Spinal cord (tissue), 9 donors: ENCODE measurements at regions not wholly inside any gene's neighbourhood (a gene's known extent, or its start where the extent isn't known, plus 50 kb on each side); places are given as distances from the start of the nearest gene placed in this dataset.

Experiments used
- DNase-seq, 6 donors: peaks; one replicate each; pipeline versions ENCODE4 v3.0.0 to v3.0.0-alpha.2; 2013 to 2015; ENCODE audit warnings: low spot score in 6 of 6, low read depth in 4 of 6
- H3K27ac ChIP-seq: one replicate; pipeline ENCODE4 v1.5.1; 2013; ENCODE audit warnings: low read depth, low read length, control low read depth
- H3K27me3 ChIP-seq: one replicate; pipeline ENCODE4 v1.6.1; 2013; ENCODE audit warnings: low read length; ENCODE audit not compliant: control insufficient read depth, insufficient read depth
- H3K36me3 ChIP-seq: one replicate; pipeline ENCODE4 v1.6.1; 2013; ENCODE audit warnings: low read length; ENCODE audit not compliant: control insufficient read depth, insufficient read depth
- H3K4me1 ChIP-seq: one replicate; pipeline ENCODE4 v1.6.1; 2013; ENCODE audit warnings: low read length; ENCODE audit not compliant: control insufficient read depth, insufficient read depth
- H3K4me3 ChIP-seq: one replicate; pipeline ENCODE4 v1.5.1; 2013; ENCODE audit warnings: low read depth, low read length, control low read depth
- H3K9me3 ChIP-seq: one replicate; pipeline ENCODE4 v1.6.1; 2013; ENCODE audit warnings: low read length; ENCODE audit not compliant: control insufficient read depth, insufficient read depth
- WGBS: methylation state at CpG from one replicate; pipeline ENCODE4 v1.1.5; 2013; ENCODE audit warnings: missing lambda C conversion rate; ENCODE audit not compliant: insufficient coverage; 5-methylcytosine and 5-hydroxymethylcytosine counted together
- donor health status: healthy.

DNA sequence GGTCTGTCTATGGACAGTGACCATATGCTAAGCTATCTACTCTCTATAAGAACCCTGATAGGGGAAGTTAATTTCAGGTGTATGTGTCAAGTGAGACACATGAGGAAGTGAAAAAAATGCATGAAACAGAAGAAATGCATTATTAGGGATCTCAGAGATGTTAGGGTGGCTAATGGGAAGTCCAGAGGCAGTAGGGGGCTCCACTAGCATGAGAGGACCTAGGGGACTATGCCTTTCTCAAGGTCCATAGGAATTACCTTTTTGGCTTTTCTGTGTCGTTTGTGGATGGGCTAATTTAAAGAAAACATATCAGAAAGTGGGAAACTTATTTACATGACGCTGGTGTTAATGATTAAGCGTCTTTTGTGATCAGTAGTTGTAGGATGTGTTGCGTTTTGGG is 1653.2 kb downstream of the DPP10 start:
- H3K4me3 ChIP-seq: no peak overlapping the region
- 90% methylated on average over 4 of the region's 4 CpGs for WGBS

DNA sequence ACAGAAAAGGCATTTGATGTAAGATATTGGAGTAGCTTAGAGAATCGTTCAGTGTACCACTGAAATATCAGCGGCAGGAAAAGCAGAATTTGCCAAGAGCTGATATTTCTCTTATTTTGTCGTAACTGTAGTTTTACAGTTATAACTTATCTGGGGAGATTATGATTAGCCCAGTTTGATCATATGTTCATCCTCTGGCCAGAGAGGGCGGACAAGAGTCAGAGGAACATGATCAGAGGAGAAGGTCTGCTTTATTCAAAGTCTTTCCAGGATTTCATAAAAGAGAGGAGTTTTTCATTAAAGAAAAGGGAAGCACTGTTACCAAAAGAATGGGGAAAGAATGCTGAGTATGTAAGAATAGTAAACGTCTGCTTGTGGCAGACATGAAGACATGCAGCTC is 1655.6 kb downstream of the DPP10 start:
- Histone ChIP-seq H3K36me3 (no peaks in the 10 kb centered on the region), H3K9me3 (no peaks in the 10 kb centered on the region), H3K4me3 (no peak overlapping the region), H3K4me1 (no peaks in the 10 kb centered on the region), H3K27me3 (no peaks in the 10 kb centered on the region), H3K27ac (no peak overlapping the region)
- WGBS: 86% methylated on average over 5 of the region's 5 CpGs
- DNase-seq: no peak

More for the DNA sequence above, 1653.2 kb downstream of the DPP10 start:
- no peak for DNase-seq
- Histone ChIP-seq H3K4me1 (no peaks in the 10 kb centered on the region), H3K27me3 (no peaks in the 10 kb centered on the region), H3K27ac (no peak overlapping the region), H3K9me3 (no peaks in the 10 kb centered on the region), H3K36me3 (no peaks in the 10 kb centered on the region)

DNA sequence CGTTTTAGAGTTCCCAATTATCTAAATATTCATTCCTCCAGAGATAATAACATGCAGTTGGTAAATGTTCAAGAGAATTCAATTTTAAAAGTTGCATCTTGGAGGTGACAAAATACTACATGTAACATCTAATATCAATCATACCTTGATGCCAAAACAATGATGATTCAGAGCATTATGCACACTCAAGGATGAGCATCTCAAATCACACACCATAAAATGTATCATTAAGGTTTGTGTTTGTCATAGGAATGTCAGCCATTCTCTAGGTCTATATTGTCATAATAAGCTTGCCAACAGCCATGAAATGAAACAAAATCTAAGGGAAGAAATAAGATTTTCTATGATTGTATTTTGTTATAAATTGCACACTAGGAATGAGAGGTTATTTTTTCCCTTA is 1667.0 kb downstream of the DPP10 start:
- Histone ChIP-seq H3K27me3 (no peaks in the 10 kb centered on the region), H3K27ac (no peak overlapping the region), H3K36me3 (no peaks in the 10 kb centered on the region), H3K4me3 (no peak overlapping the region), H3K9me3 (no peaks in the 10 kb centered on the region), H3K4me1 (no peaks in the 10 kb centered on the region)
- no CpG with 5 or more reads among the region's 1 CpG for WGBS
- no peak for DNase-seq

DNA sequence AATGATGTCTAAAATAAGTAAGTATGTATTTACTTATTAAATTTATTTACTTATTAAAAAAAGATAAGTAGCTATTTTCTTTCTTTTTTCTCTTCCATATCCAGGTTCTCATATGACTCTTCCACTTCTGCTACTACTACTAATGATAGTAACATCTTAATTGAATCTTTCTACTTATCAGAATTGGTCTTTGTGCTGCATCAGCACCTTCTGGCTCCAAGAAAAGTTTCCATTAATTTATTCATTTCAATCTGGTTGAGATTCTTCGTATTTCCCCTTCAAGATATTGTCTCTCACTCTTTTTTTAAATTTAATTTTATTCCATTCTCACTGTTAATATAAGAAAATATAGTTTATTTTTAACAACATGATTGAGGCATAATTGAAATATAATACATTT is 1675.4 kb downstream of the DPP10 start:
- WGBS: no CpG with 5 or more reads among the region's 1 CpG
- Histone ChIP-seq H3K4me3 (no peak overlapping the region), H3K27ac (no peak overlapping the region), H3K4me1 (no peaks in the 10 kb centered on the region), H3K9me3 (no peaks in the 10 kb centered on the region), H3K27me3 (no peaks in the 10 kb centered on the region), H3K36me3 (no peaks in the 10 kb centered on the region)
- no peak for DNase-seq

DNA sequence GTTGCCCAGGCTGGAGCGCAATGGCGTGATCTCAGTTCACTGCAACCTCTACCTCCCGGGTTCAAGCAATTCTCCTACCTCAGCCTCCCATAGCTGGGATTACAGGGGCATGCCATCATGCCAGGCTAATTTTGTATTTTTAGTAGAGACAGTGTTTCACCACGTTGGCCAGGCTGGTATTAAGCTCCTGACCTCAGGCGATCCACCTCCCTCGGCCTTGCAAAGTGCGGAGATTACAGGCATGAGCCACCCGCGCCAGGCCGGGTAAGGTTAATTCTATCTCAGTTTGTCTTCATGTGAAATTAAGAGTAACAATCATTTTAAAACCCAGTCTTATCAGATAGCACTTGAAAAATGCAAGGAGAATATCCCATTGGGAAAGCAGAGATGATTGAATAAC is 1681.7 kb upstream of the DDX18 start:
- Histone ChIP-seq H3K9me3 (no peaks in the 10 kb centered on the region), H3K36me3 (no peaks in the 10 kb centered on the region), H3K27ac (no peak overlapping the region), H3K4me3 (no peak overlapping the region), H3K4me1 (no peaks in the 10 kb centered on the region), H3K27me3 (no peaks in the 10 kb centered on the region)
- DNase-seq: no peak
- WGBS: 95% methylated on average over 4 of the region's 10 CpGs

DNA sequence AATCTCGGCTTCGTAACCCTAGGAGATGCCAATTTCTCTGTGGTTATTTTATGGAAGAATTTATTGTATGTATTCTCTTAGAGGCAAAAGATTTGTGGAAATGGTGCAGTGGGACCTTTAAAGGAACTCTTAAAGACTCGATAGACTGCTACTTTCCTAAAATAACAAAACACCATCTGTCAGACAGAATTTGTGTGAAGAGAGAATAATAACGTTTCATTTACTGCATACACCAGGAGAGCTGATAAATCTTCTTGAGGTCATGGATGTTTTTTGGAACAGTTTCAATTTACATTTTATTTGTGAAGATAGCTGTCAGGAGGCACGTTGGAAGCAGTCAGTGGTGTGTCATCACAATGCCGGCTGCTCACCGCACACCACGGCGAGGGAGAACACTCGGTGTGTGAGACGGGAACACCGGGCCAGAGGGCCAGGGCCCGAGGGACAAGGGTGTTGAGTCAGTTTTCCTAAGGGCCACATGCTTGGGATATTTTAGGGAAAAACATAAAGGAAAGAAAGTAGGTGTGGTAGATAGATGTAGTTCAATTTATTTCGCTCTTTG is 1681.0 kb upstream of the DDX18 start:
- peak in 2 of 6 donors; percentile 31 to 73 for DNase-seq
- WGBS: 36% methylated on average over 10 of the region's 14 CpGs

DNA sequence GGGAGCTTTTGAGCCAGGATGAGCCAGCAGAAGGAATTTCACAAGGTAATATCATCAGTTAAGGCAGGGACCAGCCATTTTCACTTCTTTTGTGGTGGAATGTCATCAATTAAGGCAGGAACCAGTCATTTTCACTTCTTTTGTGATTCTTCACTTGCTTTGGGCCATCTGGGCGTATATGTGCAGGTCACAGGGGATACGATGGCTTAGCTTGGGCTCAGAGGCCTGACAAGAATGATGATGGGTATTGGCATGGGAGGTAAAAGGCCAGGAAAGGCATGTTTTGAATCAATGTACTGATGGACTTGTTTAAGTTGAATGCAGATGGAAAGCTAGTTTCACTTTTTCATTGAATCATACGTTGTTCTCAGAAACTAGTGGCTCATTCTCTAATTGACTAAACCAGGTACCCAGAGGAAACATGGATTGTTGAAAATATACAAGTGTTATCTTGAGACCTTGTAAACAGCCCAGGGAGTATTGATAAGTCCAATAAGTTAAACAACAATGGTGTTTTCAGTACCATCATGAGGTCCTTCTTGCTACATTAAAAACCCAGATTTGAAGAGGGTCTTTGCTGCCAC is 1672.5 kb upstream of the DDX18 start:
- Histone ChIP-seq H3K27me3 (no peaks in the 10 kb centered on the region), H3K4me1 (no peaks in the 10 kb centered on the region), H3K27ac (no peak overlapping the region), H3K36me3 (no peaks in the 10 kb centered on the region), H3K4me3 (no peak overlapping the region), H3K9me3 (no peaks in the 10 kb centered on the region)
- 92% methylated on average over 2 of the region's 3 CpGs for WGBS
- no peak for DNase-seq

More for the DNA sequence above, 1681.0 kb upstream of the DDX18 start:
- Histone ChIP-seq H3K9me3 (no peaks in the 10 kb centered on the region), H3K4me3 (no peak overlapping the region), H3K36me3 (no peaks in the 10 kb centered on the region), H3K4me1 (no peaks in the 10 kb centered on the region), H3K27me3 (no peaks in the 10 kb centered on the region), H3K27ac (no peak overlapping the region)

DNA sequence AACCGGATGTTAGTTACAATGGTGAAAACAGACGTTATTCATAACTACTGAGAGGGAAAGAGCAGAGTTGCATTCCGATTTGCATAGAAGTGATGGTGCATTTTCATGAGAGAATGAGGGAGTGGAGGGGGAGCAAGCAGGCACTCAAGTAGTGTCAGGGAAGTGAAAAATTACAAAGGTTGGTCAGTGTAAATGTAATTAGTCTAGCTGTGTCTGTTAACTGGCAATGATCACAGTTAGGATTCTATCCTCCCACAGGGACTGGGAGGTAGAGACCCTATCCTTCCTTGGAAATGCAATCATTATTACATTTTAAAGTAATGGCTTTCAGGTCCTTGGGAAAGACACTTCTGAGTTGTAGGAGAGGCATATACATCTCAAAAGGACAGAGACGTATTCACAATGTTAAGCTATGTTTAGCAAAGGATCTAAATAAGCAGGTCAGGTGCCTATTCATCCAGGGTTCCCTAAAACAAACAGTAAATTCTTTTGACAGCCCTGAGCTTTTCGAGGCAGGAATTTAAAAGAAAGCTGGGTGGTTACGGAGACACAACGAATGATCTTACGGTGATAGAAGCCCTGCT is 1671.8 kb upstream of the DDX18 start:
- no peaks in the 10 kb centered on the region for H3K27me3 ChIP-seq
- no peaks in the 10 kb centered on the region for H3K4me1 ChIP-seq
- H3K36me3 ChIP-seq: no peaks in the 10 kb centered on the region
- DNase-seq: no peak
- H3K9me3 ChIP-seq: no peaks in the 10 kb centered on the region
- no peak overlapping the region for H3K27ac ChIP-seq
- 22% methylated on average over 3 of the region's 8 CpGs for WGBS
- no peak overlapping the region for H3K4me3 ChIP-seq

DNA sequence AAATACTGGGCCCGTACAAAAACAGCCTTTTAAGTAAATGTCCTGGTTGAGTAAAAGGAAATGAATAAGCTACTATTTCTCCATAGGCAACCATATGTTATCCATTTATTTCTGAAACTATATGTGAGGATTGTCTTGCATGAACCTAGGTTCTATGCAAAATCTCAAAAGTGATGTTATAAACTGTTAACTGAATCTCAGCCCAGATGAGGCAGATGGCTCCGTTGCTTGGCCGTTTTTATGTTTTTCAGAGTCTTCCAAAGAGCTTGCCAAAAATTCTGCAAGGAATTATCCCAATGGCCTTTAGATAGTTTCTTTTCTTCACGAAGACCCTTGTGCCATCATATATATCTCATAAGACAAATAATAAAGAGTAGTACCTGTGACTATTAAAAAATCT is 1669.5 kb upstream of the DDX18 start:
- Histone ChIP-seq H3K4me3 (no peak overlapping the region), H3K27ac (no peak overlapping the region), H3K27me3 (no peaks in the 10 kb centered on the region), H3K36me3 (no peaks in the 10 kb centered on the region), H3K4me1 (no peaks in the 10 kb centered on the region), H3K9me3 (no peaks in the 10 kb centered on the region)
- peak in 1 of 6 donors; percentile 48 for DNase-seq
- WGBS: no CpG with 5 or more reads among the region's 4 CpGs

DNA sequence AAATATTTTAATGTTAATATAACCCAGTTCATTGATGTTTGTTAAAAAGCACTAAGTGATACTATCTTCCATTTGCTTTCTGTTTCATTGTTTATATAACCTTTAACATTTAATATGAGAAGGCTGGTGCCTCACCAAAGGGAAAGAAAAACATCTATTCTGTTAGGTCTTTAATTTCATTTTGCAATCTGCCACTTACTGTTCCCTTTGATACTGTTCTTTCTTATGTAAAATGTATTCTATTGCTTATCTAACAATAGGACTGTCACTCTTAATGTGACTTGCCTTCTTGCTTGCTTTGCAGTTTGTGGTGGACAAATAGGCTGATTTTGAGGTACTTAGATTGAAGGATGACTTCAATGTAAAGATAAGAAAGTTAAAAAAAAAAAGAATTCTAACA is 1666.1 kb upstream of the DDX18 start:
- no peaks in the 10 kb centered on the region for H3K9me3 ChIP-seq
- H3K36me3 ChIP-seq: no peaks in the 10 kb centered on the region
- H3K27ac ChIP-seq: no peak overlapping the region
- no peak overlapping the region for H3K4me3 ChIP-seq
- DNase-seq: no peak
- no peaks in the 10 kb centered on the region for H3K27me3 ChIP-seq
- no peaks in the 10 kb centered on the region for H3K4me1 ChIP-seq
